ENCODE measurements at regions not wholly inside any gene's neighbourhood (a gene's known extent, or its start where the extent isn't known, plus 50 kb on each side); places are given as distances from the start of the nearest gene placed in this dataset.

GRCh38 chr13:74074723-74075122 lies 59.5 kb downstream of the KLF12 start:
- Mint-ChIP-seq H3K4me1 (ENCODE audit: unreplicated experiment) (peaks cover 55% of the 10 kb centered on the region), H3K27ac (ENCODE audit: unreplicated experiment) (peak overlapping the region; percentile 96), H3K9me3 (ENCODE audit: unreplicated experiment) (no peaks in the 10 kb centered on the region), H3K36me3 (ENCODE audit: low read depth, unreplicated experiment) (no peaks in the 10 kb centered on the region), H3K27me3 (ENCODE audit: unreplicated experiment) (peaks cover 1% of the 10 kb centered on the region), H3K4me3 (ENCODE audit: unreplicated experiment) (no peak overlapping the region)
- no peak for DNase-seq (ENCODE audit: low spot score)
- TF ChIP-seq, protein P1, sequence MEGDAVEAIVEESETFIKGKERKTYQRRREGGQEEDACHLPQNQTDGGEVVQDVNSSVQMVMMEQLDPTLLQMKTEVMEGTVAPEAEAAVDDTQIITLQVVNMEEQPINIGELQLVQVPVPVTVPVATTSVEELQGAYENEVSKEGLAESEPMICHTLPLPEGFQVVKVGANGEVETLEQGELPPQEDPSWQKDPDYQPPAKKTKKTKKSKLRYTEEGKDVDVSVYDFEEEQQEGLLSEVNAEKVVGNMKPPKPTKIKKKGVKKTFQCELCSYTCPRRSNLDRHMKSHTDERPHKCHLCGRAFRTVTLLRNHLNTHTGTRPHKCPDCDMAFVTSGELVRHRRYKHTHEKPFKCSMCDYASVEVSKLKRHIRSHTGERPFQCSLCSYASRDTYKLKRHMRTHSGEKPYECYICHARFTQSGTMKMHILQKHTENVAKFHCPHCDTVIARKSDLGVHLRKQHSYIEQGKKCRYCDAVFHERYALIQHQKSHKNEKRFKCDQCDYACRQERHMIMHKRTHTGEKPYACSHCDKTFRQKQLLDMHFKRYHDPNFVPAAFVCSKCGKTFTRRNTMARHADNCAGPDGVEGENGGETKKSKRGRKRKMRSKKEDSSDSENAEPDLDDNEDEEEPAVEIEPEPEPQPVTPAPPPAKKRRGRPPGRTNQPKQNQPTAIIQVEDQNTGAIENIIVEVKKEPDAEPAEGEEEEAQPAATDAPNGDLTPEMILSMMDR (IDR thresholded peaks at IDR 0.05; ENCODE audit: unreplicated experiment): no peak

GRCh38 chr13:74073274-74073673 lies 60.9 kb downstream of the KLF12 start:
- H3K9me3 Mint-ChIP-seq (ENCODE audit: unreplicated experiment): no peaks in the 10 kb centered on the region
- TF ChIP-seq, protein P1 (IDR thresholded peaks at IDR 0.05; ENCODE audit: unreplicated experiment): no peak
- DNase-seq (ENCODE audit: low spot score): no peak
- H3K4me3 Mint-ChIP-seq (ENCODE audit: unreplicated experiment): no peak overlapping the region
- no peaks in the 10 kb centered on the region for H3K36me3 Mint-ChIP-seq (ENCODE audit: low read depth, unreplicated experiment)
- peak overlapping the region; percentile 96 for H3K27ac Mint-ChIP-seq (ENCODE audit: unreplicated experiment)
- H3K4me1 Mint-ChIP-seq (ENCODE audit: unreplicated experiment): peaks cover 58% of the 10 kb centered on the region
- peaks cover 1% of the 10 kb centered on the region for H3K27me3 Mint-ChIP-seq (ENCODE audit: unreplicated experiment)

GRCh38 chr13:74070513-74070912 lies 63.7 kb downstream of the KLF12 start:
- H3K27ac Mint-ChIP-seq (ENCODE audit: unreplicated experiment): no peak overlapping the region
- no peaks in the 10 kb centered on the region for H3K9me3 Mint-ChIP-seq (ENCODE audit: unreplicated experiment)
- peaks cover 54% of the 10 kb centered on the region for H3K4me1 Mint-ChIP-seq (ENCODE audit: unreplicated experiment)
- H3K36me3 Mint-ChIP-seq (ENCODE audit: low read depth, unreplicated experiment): no peaks in the 10 kb centered on the region
- TF ChIP-seq, protein P1 (IDR thresholded peaks at IDR 0.05; ENCODE audit: unreplicated experiment): no peak
- H3K4me3 Mint-ChIP-seq (ENCODE audit: unreplicated experiment): no peak overlapping the region
- peaks cover 1% of the 10 kb centered on the region for H3K27me3 Mint-ChIP-seq (ENCODE audit: unreplicated experiment)
- no peak for DNase-seq (ENCODE audit: low spot score)

- Mint-ChIP-seq H3K4me1 (ENCODE audit: unreplicated experiment) (peaks cover 49% of the 10 kb centered on the region), H3K27ac (ENCODE audit: unreplicated experiment) (no peak overlapping the region), H3K36me3 (ENCODE audit: low read depth, unreplicated experiment) (no peaks in the 10 kb centered on the region), H3K9me3 (ENCODE audit: unreplicated experiment) (no peaks in the 10 kb centered on the region), H3K27me3 (ENCODE audit: unreplicated experiment) (peaks cover 1% of the 10 kb centered on the region), H3K4me3 (ENCODE audit: unreplicated experiment) (peak overlapping the region; percentile 4)
- TF ChIP-seq, protein P1 (IDR thresholded peaks at IDR 0.05; ENCODE audit: unreplicated experiment): no peak
- no peak for DNase-seq (ENCODE audit: low spot score)
Observed at GRCh38 chr13:74070065-74070464, 64.1 kb downstream of the KLF12 start.

DNA sequence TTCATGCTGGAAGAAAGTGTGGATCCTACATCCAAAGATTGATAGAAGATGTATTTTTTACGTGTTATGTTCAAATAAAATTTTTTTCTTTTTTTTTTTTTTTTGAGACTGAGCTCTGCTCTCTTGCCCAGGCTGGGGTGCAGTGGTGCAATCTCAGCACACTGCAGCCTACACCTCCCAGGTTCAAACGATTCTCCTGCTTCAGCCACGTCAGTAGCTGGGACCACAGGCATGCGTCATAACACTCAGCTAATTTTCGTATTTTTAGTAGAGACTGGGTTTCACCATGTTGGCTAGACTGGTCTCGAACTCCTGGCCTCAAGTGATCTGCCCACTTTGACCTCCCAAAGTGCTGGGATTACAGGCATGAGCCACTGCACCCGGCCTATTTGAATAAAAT lies 65.7 kb downstream of the KLF12 start:
- Mint-ChIP-seq H3K27ac (ENCODE audit: unreplicated experiment) (no peak overlapping the region), H3K4me1 (ENCODE audit: unreplicated experiment) (peaks cover 33% of the 10 kb centered on the region), H3K36me3 (ENCODE audit: low read depth, unreplicated experiment) (no peaks in the 10 kb centered on the region), H3K4me3 (ENCODE audit: unreplicated experiment) (no peak overlapping the region), H3K27me3 (ENCODE audit: unreplicated experiment) (peaks cover 1% of the 10 kb centered on the region), H3K9me3 (ENCODE audit: unreplicated experiment) (no peaks in the 10 kb centered on the region)
- DNase-seq (ENCODE audit: low spot score): no peak
- TF ChIP-seq, protein P1 (IDR thresholded peaks at IDR 0.05; ENCODE audit: unreplicated experiment): no peak

All from endothelial cell (in vitro differentiated cells).